HepG2 (cell line): ENCODE measurements at regions not wholly inside any gene's neighbourhood (a gene's known extent, or its start where the extent isn't known, plus 50 kb on each side); places are given as distances from the start of the nearest gene placed in this dataset.

Source experiments
- ATAC-seq: fragments of 200-7000 bp; cut with Tn5 transposase; 3 replicates; pipeline ENCODE4 v1.9.1; 2020; ENCODE audit warnings: mild to moderate bottlenecking, moderate library complexity
- BruUV-seq: library from RNA; stranded (reverse); fragments of 400-500 nt; replicated peaks from 2 replicates; lab custom pipeline; 2021; lab: Mats Ljungman, UMichigan
- CTCF ChIA-PET: fragments of 300-600 bp; formaldehyde crosslinking; extraction: SDS; loops from one replicate; lab custom pipeline; 2021; ENCODE audit warnings: low total read pairs, inconsistent platforms, low intra/inter-chr PET ratio; lab: Yijun Ruan, JAX
- POLR2A ChIA-PET: fragments of 350-600 bp; sonication (Branson Sonifier 250); formaldehyde crosslinking; loops from one replicate; lab custom pipeline; 2020; ENCODE audit warnings: antibody characterized with exemption, inconsistent platforms; lab: Yijun Ruan, JAX
- DNase-seq: peaks from one replicate; pipeline ENCODE4 v3.0.0-alpha.2; 2015; ENCODE audit warnings: low spot score
- FAIRE-seq: peaks from 3 replicates; lab custom pipeline; 2011; peaks lifted over from hg19 to GRCh38; lab: Jason Lieb, UNC
- H2AFZ ChIP-seq: one replicate; pipeline ENCODE4 v1.6.1; 2011; ENCODE audit warnings: low read length, inconsistent platforms
- H3K27ac ChIP-seq: fragments of 300-600 bp; 3 replicates; pipeline ENCODE4 v1.8.0; 2011; ENCODE audit warnings: mixed run types, mild to moderate bottlenecking, mixed read lengths, low read length, inconsistent platforms; ENCODE audit not compliant: insufficient read depth; ENCODE audit errors: extremely low read length
- H3K27me3 ChIP-seq, 2 experiments: fragments of 200-600 bp in 1 of 2; 2 replicates in 1 of 2; 3 replicates in 1 of 2; pipeline versions ENCODE4 v1.6.0 to v1.8.0; 2011; ENCODE audit warnings: low read length in 2 of 2, mild to moderate bottlenecking in 2 of 2, moderate library complexity in 2 of 2, inconsistent platforms in 1 of 2; ENCODE audit not compliant: insufficient read depth in 2 of 2, control insufficient read depth in 1 of 2
- H3K36me3 ChIP-seq, 2 experiments: fragments of 200-600 bp in 1 of 2; replicated peaks in 1 of 2; 2 replicates in 1 of 2; 3 replicates in 1 of 2; pipeline versions ENCODE4 v1.5.1 to v1.8.0; 2011; ENCODE audit warnings: low read length in 2 of 2, inconsistent platforms in 1 of 2; ENCODE audit not compliant: insufficient read depth in 2 of 2, control insufficient read depth in 1 of 2
- H3K4me1 ChIP-seq: 2 replicates; pipeline ENCODE4 v1.5.1; 2012; ENCODE audit warnings: low read length, inconsistent platforms; ENCODE audit not compliant: insufficient read depth
- H3K4me2 ChIP-seq: 2 replicates; pipeline ENCODE4 v1.6.0; 2011; ENCODE audit warnings: low read depth, low read length, inconsistent platforms
- H3K4me3 ChIP-seq, 3 experiments: fragments of 200-600 bp in 1 of 3; sonication (generic), shearing (Covaris generic) in 1 of 3; replicated peaks in 1 of 3; 2 replicates each; pipeline ENCODE4 v1.5.1; 2011 to 2016; ENCODE audit warnings: low read length in 3 of 3, inconsistent platforms in 2 of 3, low read depth in 2 of 3, mild to moderate bottlenecking in 2 of 3, control low read depth in 1 of 3, mixed read lengths in 1 of 3; ENCODE audit not compliant: insufficient read depth in 1 of 3
- H3K79me2 ChIP-seq: one replicate; pipeline ENCODE4 v1.6.1; 2011; ENCODE audit warnings: low read length, inconsistent platforms; ENCODE audit not compliant: insufficient read depth
- H3K9ac ChIP-seq: 2 replicates; pipeline ENCODE4 v1.6.0; 2011; ENCODE audit warnings: mild to moderate bottlenecking, low read depth, low read length, inconsistent platforms; ENCODE audit not compliant: insufficient read depth
- H3K9me3 ChIP-seq: 2 replicates; pipeline ENCODE4 v1.5.1; 2012; ENCODE audit warnings: mild to moderate bottlenecking, low read length
- H4K20me1 ChIP-seq: 2 replicates; pipeline ENCODE4 v1.6.0; 2011; ENCODE audit warnings: inconsistent platforms, mild to moderate bottlenecking, low read length, moderate library complexity; ENCODE audit not compliant: insufficient read depth
- MATR3 ChIP-seq: sonication (generic); formaldehyde crosslinking; IDR thresholded peaks from 2 replicates; pipeline ENCODE4 v1.4.0; 2020; ENCODE audit warnings: missing genetic modification reagents
- PHB2 ChIP-seq: fragments of 450-650 bp; IDR thresholded peaks from 2 replicates; pipeline ENCODE4 v1.6.1; 2018; ENCODE audit not compliant: partially characterized antibody
- PLRG1 ChIP-seq: fragments of 450-650 bp; conservative IDR thresholded peaks from 2 replicates; pipeline ENCODE4 v1.6.1; 2016
- RBFOX2 ChIP-seq: fragments of 200-400 bp; formaldehyde crosslinking; IDR thresholded peaks from 2 replicates; pipeline ENCODE4 v1.6.1; 2017; ENCODE audit warnings: low read depth, mild to moderate bottlenecking, low read length
- SNAPC2 ChIP-seq: sonication (generic); formaldehyde crosslinking; IDR thresholded peaks from 2 replicates; pipeline ENCODE4 v1.8.1; 2022; ENCODE audit warnings: mild to moderate bottlenecking, missing genetic modification reagents
- ZNF331 ChIP-seq: sonication (generic); formaldehyde crosslinking; IDR thresholded peaks from 2 replicates; pipeline ENCODE4 v1.4.0; 2020; ENCODE audit warnings: missing genetic modification reagents
- ZNF460 ChIP-seq: sonication (generic); formaldehyde crosslinking; IDR thresholded peaks from 2 replicates; pipeline ENCODE4 v1.5.1; 2020; ENCODE audit warnings: missing genetic modification reagents, mild to moderate bottlenecking, borderline replicate concordance
- ZNF720 ChIP-seq: sonication (generic); formaldehyde crosslinking; IDR thresholded peaks from 2 replicates; pipeline ENCODE4 v1.4.0; 2020; ENCODE audit warnings: missing genetic modification reagents
- ZNF724P ChIP-seq: sonication (generic); formaldehyde crosslinking; IDR thresholded peaks from 2 replicates; pipeline ENCODE4 v1.8.0; 2022; ENCODE audit warnings: missing genetic modification reagents, borderline replicate concordance
- ZSCAN30 ChIP-seq: sonication (generic); formaldehyde crosslinking; IDR thresholded peaks from 2 replicates; pipeline ENCODE4 v1.5.0; 2020; ENCODE audit warnings: mild to moderate bottlenecking, missing genetic modification reagents
- in situ Hi-C: cut with HindIII; loops from 2 replicates; pipeline ENCODE4 v1.10.0; 2017; ENCODE audit warnings: low pct_unique_long_range_greater_than_20kb; ENCODE audit not compliant: extremely low pct_ligation_motif_present
- intact Hi-C: fragments of 100-400 bp; cut with micrococcal nuclease; formaldehyde crosslinking; loops from one replicate; pipeline ENCODE4 v1.10.0; 2022; ENCODE audit not compliant: unreplicated experiment
- TF ChIP-seq, protein P1 (sequence below): sonication (generic); formaldehyde crosslinking; IDR thresholded peaks from 2 replicates; pipeline ENCODE4 v1.5.1; 2020; ENCODE audit warnings: mild to moderate bottlenecking, missing genetic modification reagents, moderate library complexity

DNA sequence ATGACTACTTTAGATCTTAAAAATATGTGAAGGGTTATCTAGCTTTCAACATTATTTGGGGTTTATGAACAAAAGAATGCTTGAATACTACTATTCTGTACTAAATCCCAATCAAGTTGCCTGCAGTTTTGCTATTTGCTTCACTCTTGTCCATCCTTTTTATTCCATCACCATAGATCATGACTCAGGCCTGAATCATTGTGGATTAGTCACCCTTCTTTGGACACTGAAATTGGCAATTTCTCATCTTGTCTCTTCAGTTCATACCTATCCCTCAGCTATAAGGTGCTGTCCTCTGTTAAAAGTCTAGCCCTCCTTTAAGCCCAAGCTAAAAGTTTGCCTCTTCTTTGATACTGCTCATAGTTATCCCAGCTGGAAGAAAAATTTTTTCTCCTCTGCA is 199.1 kb downstream of the CENPW start:
- H3K4me3 ChIP-seq, result no peak overlapping the region
- H4K20me1 ChIP-seq, result no peaks in the 10 kb centered on the region
- ChIA-PET CTCF (no interaction called here), POLR2A (no interaction called here)
- H3K9ac ChIP-seq, result no peak overlapping the region
- H3K4me1 ChIP-seq, result no peaks in the 10 kb centered on the region
- ATAC-seq (no peak), DNase-seq (no peak), FAIRE-seq (no peak)
- in situ Hi-C loops (no loop called here), intact Hi-C loops (no loop called here)
- H3K27me3 ChIP-seq, result no peaks in the 10 kb centered on the region
- no peak overlapping the region for H3K27ac ChIP-seq
- H3K9me3 ChIP-seq, result no peaks in the 10 kb centered on the region
- no peaks in the 10 kb centered on the region for H3K79me2 ChIP-seq
- no peak for TF ChIP-seq ZNF460 (CRISPR knock-in tag)
- TF ChIP-seq, protein P1, sequence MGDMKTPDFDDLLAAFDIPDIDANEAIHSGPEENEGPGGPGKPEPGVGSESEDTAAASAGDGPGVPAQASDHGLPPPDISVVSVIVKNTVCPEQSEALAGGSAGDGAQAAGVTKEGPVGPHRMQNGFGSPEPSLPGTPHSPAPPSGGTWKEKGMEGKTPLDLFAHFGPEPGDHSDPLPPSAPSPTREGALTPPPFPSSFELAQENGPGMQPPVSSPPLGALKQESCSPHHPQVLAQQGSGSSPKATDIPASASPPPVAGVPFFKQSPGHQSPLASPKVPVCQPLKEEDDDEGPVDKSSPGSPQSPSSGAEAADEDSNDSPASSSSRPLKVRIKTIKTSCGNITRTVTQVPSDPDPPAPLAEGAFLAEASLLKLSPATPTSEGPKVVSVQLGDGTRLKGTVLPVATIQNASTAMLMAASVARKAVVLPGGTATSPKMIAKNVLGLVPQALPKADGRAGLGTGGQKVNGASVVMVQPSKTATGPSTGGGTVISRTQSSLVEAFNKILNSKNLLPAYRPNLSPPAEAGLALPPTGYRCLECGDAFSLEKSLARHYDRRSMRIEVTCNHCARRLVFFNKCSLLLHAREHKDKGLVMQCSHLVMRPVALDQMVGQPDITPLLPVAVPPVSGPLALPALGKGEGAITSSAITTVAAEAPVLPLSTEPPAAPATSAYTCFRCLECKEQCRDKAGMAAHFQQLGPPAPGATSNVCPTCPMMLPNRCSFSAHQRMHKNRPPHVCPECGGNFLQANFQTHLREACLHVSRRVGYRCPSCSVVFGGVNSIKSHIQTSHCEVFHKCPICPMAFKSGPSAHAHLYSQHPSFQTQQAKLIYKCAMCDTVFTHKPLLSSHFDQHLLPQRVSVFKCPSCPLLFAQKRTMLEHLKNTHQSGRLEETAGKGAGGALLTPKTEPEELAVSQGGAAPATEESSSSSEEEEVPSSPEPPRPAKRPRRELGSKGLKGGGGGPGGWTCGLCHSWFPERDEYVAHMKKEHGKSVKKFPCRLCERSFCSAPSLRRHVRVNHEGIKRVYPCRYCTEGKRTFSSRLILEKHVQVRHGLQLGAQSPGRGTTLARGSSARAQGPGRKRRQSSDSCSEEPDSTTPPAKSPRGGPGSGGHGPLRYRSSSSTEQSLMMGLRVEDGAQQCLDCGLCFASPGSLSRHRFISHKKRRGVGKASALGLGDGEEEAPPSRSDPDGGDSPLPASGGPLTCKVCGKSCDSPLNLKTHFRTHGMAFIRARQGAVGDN (CRISPR knock-in tag), result no peak
- H3K4me2 ChIP-seq, result no peak overlapping the region
- BruUV-seq, result no TSS peak
- no peaks in the 10 kb centered on the region for H3K36me3 ChIP-seq
- H2AFZ ChIP-seq, result no peak overlapping the region

DNA sequence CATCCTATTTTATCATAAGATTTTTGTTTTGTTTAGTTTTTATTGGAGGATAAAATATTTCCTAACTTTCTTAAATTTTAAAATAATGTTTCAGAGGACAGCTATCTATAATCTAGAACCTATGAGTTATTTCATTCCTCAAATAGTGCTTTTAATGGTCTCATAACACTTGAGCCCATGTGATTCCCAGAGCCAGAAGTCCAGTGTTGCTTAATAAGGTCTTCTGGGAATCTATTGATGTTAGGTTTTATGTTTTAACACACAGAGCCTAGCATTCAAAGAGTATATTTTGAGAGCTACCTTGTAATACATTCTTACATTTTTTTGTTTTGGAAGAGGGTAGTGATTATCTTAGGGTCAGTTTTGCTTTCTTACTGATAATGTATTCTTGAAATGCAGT is 200.2 kb downstream of the CENPW start:
- DNase-seq, result no peak
- POLR2A ChIA-PET, result no interaction called here
- Histone ChIP-seq H3K36me3 (no peaks in the 10 kb centered on the region), H3K9ac (no peak overlapping the region), H2AFZ (no peak overlapping the region), H3K9me3 (no peaks in the 10 kb centered on the region), H3K4me2 (no peak overlapping the region), H3K27me3 (no peaks in the 10 kb centered on the region), H3K27ac (no peak overlapping the region), H3K79me2 (no peaks in the 10 kb centered on the region), H3K4me1 (no peaks in the 10 kb centered on the region)
- intact Hi-C loops (no loop called here), in situ Hi-C loops (no loop called here)
- no peak for FAIRE-seq
- no peak for ATAC-seq
- no TSS peak for BruUV-seq
- no peak for TF ChIP-seq PLRG1
- TF ChIP-seq PHB2, result no peak
- TF ChIP-seq ZNF331 (CRISPR knock-in tag), result no peak
- no peak for TF ChIP-seq ZNF724P
- no peak for TF ChIP-seq ZSCAN30
- no peak for TF ChIP-seq ZNF720
- no peak for TF ChIP-seq RBFOX2
- no peak for TF ChIP-seq SNAPC2
- no peak for TF ChIP-seq MATR3 (CRISPR knock-in tag)
- TF ChIP-seq, all 625 proteins: peak for 0
- Histone ChIP-seq H3K4me3 (no peak overlapping the region), H4K20me1 (no peaks in the 10 kb centered on the region)
- CTCF ChIA-PET, result no interaction called here
